ENCODE measurements at regions not wholly inside any gene's neighbourhood (a gene's known extent, or its start where the extent isn't known, plus 50 kb on each side); places are given as distances from the start of the nearest gene placed in this dataset.
"Not testable (repeated sequence)": the region's sequence is repeated elsewhere in the genome, so short reads cannot be mapped to it uniquely, and the experiment has no call there.

DNA sequence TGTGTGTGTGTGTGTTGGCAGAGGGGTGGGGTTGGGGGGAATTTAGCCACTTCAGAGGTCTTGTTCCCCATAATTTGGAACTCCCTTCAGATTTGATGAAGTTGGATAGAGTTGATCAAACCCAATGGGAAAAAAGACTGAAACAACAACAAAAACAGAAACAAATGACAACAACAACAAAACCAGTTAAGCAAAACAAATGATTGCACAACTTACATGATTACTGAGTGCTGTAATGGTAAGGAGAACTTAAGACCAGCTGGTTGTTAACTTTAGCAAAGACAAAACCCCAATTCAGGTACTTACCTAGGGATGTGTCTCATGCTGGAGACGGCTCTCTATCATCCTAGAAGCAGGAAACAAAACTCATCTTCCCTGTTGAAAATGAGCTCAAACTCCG lies 107.8 kb upstream of the DDHD1 start:
- DNase-seq: no peak
- no peak overlapping the region for H3K27ac ChIP-seq
- TF ChIP-seq, protein P1, sequence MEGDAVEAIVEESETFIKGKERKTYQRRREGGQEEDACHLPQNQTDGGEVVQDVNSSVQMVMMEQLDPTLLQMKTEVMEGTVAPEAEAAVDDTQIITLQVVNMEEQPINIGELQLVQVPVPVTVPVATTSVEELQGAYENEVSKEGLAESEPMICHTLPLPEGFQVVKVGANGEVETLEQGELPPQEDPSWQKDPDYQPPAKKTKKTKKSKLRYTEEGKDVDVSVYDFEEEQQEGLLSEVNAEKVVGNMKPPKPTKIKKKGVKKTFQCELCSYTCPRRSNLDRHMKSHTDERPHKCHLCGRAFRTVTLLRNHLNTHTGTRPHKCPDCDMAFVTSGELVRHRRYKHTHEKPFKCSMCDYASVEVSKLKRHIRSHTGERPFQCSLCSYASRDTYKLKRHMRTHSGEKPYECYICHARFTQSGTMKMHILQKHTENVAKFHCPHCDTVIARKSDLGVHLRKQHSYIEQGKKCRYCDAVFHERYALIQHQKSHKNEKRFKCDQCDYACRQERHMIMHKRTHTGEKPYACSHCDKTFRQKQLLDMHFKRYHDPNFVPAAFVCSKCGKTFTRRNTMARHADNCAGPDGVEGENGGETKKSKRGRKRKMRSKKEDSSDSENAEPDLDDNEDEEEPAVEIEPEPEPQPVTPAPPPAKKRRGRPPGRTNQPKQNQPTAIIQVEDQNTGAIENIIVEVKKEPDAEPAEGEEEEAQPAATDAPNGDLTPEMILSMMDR (IDR thresholded peaks at IDR 0.05): no peak
- no peaks in the 10 kb centered on the region for H3K4me1 ChIP-seq
- intact Hi-C loops (cut with DNase I): no loop called here
- no peaks in the 10 kb centered on the region for H3K27me3 ChIP-seq (ENCODE audit: low read depth)
- no peak overlapping the region for H3K4me3 ChIP-seq
- ATAC-seq: no peak
- no peaks in the 10 kb centered on the region for H3K36me3 ChIP-seq
- H3K9me3 ChIP-seq: no peaks in the 10 kb centered on the region

DNA sequence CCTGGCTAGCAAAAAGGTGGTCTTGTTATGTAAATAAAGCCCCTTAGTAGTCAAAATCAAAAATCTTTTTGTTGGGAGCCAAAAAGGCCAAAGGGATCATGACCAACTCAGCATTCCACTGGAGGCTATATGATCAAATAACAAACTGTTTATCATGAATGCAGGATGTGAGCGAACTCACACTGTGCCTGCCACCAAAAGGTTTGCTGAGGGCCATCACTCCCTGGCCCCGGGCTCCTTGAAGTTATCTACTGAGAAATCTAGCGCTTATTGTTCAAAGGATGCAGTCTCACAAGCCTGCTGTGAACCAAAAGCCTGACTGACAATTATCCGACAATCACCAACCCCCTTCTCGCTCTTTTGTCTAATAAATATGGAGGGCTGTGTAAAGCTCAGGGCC lies 107.2 kb upstream of the DDHD1 start:
- H3K4me3 ChIP-seq: no peak overlapping the region
- ATAC-seq: no peak
- no peaks in the 10 kb centered on the region for H3K9me3 ChIP-seq
- TF ChIP-seq, protein P1 (IDR thresholded peaks at IDR 0.05): no peak
- H3K36me3 ChIP-seq: no peaks in the 10 kb centered on the region
- H3K27ac ChIP-seq: no peak overlapping the region
- H3K4me1 ChIP-seq: no peaks in the 10 kb centered on the region
- no peak for DNase-seq
- intact Hi-C loops (cut with DNase I): no loop called here
- no peaks in the 10 kb centered on the region for H3K27me3 ChIP-seq (ENCODE audit: low read depth)

DNA sequence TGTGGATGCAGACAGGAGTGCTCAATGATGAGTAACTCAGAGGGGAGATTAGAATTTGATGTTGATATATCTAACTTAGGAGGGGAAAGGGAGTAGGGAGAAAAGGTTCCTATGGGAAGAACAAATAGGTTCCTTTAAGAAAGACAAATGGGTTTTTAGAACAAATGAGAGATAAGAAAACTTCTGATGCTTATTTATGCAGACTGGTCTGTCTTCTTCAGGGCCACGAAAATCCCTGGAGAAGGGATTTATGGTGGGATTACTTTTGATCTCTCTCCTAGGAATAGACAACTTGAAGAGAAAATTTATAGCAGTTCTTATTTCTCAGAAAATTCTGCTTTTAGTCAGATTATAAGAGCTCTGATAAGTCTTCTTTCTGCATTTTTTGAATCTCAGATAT lies 99.0 kb upstream of the DDHD1 start:
- intact Hi-C loops (cut with DNase I): no loop called here
- Histone ChIP-seq H3K9me3 (no peaks in the 10 kb centered on the region), H3K27me3 (ENCODE audit: low read depth) (no peaks in the 10 kb centered on the region), H3K27ac (no peak overlapping the region), H3K4me1 (no peaks in the 10 kb centered on the region), H3K36me3 (no peaks in the 10 kb centered on the region), H3K4me3 (no peak overlapping the region)
- TF ChIP-seq, protein P1 (IDR thresholded peaks at IDR 0.05): no peak
- no peak for DNase-seq
- no peak for ATAC-seq

DNA sequence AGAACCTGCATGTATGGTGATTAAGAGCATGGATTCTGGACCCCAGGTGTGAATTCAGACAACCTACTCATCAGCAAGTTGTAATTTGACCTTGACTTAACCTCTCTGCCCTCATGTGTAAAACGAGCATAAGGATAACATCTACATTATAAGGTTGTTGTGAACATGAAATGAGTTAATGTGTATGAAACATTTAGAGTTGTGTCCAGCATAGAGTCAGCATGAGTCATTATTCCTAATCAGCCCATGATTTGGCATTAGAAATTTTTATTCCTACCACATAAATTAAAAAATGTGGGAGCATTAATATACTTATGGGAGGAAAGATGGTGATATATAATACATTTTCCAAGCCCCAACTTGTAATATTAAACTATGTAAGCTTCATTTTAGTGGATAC lies 95.9 kb upstream of the DDHD1 start:
- no peak for DNase-seq

DNA sequence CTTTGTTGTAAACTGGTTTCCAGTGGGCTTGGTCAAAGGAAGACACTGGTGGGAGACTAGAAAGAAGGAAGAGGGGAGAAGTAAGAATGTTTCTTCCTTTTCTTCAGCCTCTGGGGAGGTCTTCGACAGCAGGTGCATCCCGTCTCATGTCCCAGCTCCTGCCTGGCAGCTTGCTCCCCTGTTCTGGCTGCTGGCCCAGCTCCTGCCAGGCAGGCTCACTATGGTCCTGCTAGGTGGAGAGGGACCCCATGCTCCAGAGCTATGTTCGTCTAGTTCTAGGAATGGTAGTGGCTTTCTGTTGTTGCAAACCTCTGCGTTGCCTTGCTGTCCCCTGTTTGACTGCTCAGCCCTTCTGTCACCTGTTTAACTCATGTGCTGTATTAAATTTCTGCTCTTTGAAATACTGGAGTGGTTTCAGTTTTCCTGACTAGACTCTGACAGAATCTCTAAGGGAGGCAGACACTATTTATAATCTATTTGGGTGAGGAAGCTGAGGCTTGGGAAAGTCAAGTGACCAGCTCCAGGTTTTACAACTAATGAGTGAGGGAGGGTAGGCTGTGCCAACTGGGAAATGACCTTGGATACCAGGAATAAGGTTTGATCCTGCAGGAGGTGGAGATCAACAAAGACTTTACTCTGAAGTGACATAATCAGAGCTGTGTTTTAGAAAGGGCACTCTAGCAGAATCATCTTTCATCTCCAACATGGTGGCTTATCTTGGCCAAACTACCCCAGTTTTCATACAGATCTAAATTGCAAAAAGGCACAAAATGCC lies 94.7 kb upstream of the DDHD1 start:
- no peak for DNase-seq
- intact Hi-C loops (cut with DNase I): no loop called here
- Histone ChIP-seq H3K4me3 (no peak overlapping the region), H3K27ac (no peak overlapping the region), H3K4me1 (no peaks in the 10 kb centered on the region), H3K27me3 (ENCODE audit: low read depth) (no peaks in the 10 kb centered on the region), H3K9me3 (no peaks in the 10 kb centered on the region), H3K36me3 (no peaks in the 10 kb centered on the region)
- TF ChIP-seq, protein P1 (IDR thresholded peaks at IDR 0.05): no peak
- ATAC-seq: no peak

More for the DNA sequence above, 95.9 kb upstream of the DDHD1 start:
- Histone ChIP-seq H3K4me1 (no peaks in the 10 kb centered on the region), H3K27ac (no peak overlapping the region), H3K9me3 (no peaks in the 10 kb centered on the region), H3K27me3 (ENCODE audit: low read depth) (no peaks in the 10 kb centered on the region), H3K4me3 (no peak overlapping the region), H3K36me3 (no peaks in the 10 kb centered on the region)
- ATAC-seq: no peak
- TF ChIP-seq, protein P1 (IDR thresholded peaks at IDR 0.05): no peak
- intact Hi-C loops (cut with DNase I): no loop called here

DNA sequence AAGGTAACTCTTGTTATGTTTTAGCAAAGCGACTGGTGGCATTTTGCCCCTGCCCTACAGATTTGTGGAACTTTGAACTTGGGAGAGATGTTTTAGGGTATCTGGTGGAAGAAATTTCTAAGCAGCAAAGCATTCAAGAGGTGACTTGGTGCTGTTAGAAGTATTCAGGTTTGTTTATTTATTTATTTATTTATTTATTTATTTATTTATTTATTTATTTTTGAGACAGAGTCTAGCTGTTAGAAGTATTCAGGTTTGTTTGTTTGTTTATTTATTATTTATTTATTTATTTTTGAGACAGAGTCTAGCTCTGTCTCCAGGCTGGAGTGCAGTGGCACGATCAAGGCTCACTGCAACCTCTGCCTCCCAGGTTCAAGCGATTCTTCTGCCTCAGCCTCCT lies 89.8 kb upstream of the DDHD1 start:
- H3K9me3 ChIP-seq; intact Hi-C loops (cut with DNase I); H3K36me3 ChIP-seq; DNase-seq; H3K27ac ChIP-seq; H3K27me3 ChIP-seq (ENCODE audit: low read depth); H3K4me1 ChIP-seq; ATAC-seq; H3K4me3 ChIP-seq: not testable (repeated sequence)
